ENCODE measurements at regions not wholly inside any gene's neighbourhood (a gene's known extent, or its start where the extent isn't known, plus 50 kb on each side); places are given as distances from the start of the nearest gene placed in this dataset.

- TF ChIP-seq CTCF (IDR thresholded peaks at IDR 0.05; ENCODE audit: low read length) (no peak), EZH2 (IDR thresholded peaks at IDR 0.05; ENCODE audit: borderline replicate concordance, low read length) (no peak)
Observed at GRCh38 chr13:44710576-44710975, 134.4 kb upstream of the TSC22D1 start.

All from OCI-LY1 (cell line).